EH (cell line): ENCODE measurements at regions not wholly inside any gene's neighbourhood (a gene's known extent, or its start where the extent isn't known, plus 50 kb on each side); places are given as distances from the start of the nearest gene placed in this dataset.
A peak's percentile ranks its signal among the peaks of the same experiment; 100 is the strongest.
"Not testable (repeated sequence)": the region's sequence is repeated elsewhere in the genome, so short reads cannot be mapped to it uniquely, and the experiment has no call there.

Experiments
- DNase-seq: peaks from one replicate; pipeline ENCODE4 v3.0.0-alpha.2; 2015; ENCODE audit warnings: low read depth

GRCh38 chr16:66019502-66019901 is 347.0 kb upstream of the CDH5 start:
- DNase-seq = not testable (repeated sequence)

- no peak for DNase-seq
Measured at GRCh38 chr16:66014221-66014620, 352.3 kb upstream of the CDH5 start.

GRCh38 chr16:66013486-66013885 is 353.0 kb upstream of the CDH5 start:
- no peak for DNase-seq

GRCh38 chr16:66008136-66008535 is 358.4 kb upstream of the CDH5 start:
- DNase-seq = no peak

GRCh38 chr16:66007717-66008116 is 358.8 kb upstream of the CDH5 start:
- peak; percentile 87 for DNase-seq

GRCh38 chr16:66006485-66006884 is 360.0 kb upstream of the CDH5 start:
- DNase-seq = no peak

GRCh38 chr16:66004699-66005098 is 361.8 kb upstream of the CDH5 start:
- DNase-seq = peak; percentile 32

GRCh38 chr16:66003201-66003600 is 363.3 kb upstream of the CDH5 start:
- no peak for DNase-seq

GRCh38 chr16:66002601-66003000 is 363.9 kb upstream of the CDH5 start:
- DNase-seq = no peak

- DNase-seq = no peak
Measured at GRCh38 chr16:66001432-66001831, 365.1 kb upstream of the CDH5 start.

- no peak for DNase-seq
Measured at GRCh38 chr16:65998443-65998842, 368.0 kb upstream of the CDH5 start.

- DNase-seq = no peak
Measured at GRCh38 chr16:65994291-65994690, 372.2 kb upstream of the CDH5 start.

GRCh38 chr16:65991149-65991701 is 375.3 kb upstream of the CDH5 start:
- DNase-seq = no peak

GRCh38 chr16:65989861-65990604 is 376.5 kb upstream of the CDH5 start:
- DNase-seq = no peak

GRCh38 chr16:65988024-65988595 is 378.4 kb upstream of the CDH5 start:
- DNase-seq = no peak

- no peak for DNase-seq
Measured at GRCh38 chr16:65984296-65984695, 382.2 kb upstream of the CDH5 start.

GRCh38 chr16:65981057-65981456 is 385.4 kb upstream of the CDH5 start:
- no peak for DNase-seq

- DNase-seq = peak; percentile 65
Measured at GRCh38 chr16:65975049-65975708, 391.3 kb upstream of the CDH5 start.

- DNase-seq = peak; percentile 63
Measured at GRCh38 chr16:65967376-65967775, 399.1 kb upstream of the CDH5 start.

GRCh38 chr16:65965628-65966027 is 400.9 kb upstream of the CDH5 start:
- DNase-seq = no peak

- DNase-seq = no peak
Measured at GRCh38 chr16:65964752-65965151, 401.7 kb upstream of the CDH5 start.

GRCh38 chr16:65961476-65962143 is 404.9 kb upstream of the CDH5 start:
- peak; percentile 15 for DNase-seq

GRCh38 chr16:65959983-65960382 is 406.5 kb upstream of the CDH5 start:
- DNase-seq = no peak
